Neural progenitor cell (in vitro differentiated cells): ENCODE measurements at regions not wholly inside any gene's neighbourhood (a gene's known extent, or its start where the extent isn't known, plus 50 kb on each side); places are given as distances from the start of the nearest gene placed in this dataset.

Experiments used
- CTCF ChIP-seq: fragments of 200-600 bp; sonication (generic); IDR thresholded peaks from 2 replicates; pipeline ENCODE4 v1.5.1; 2017; ENCODE audit warnings: antibody characterized with exemption, mild to moderate bottlenecking
- EZH2 ChIP-seq: fragments of 200-600 bp; sonication (generic); IDR thresholded peaks from 2 replicates; pipeline ENCODE4 v1.6.1; 2017; ENCODE audit warnings: antibody characterized with exemption, mild to moderate bottlenecking, moderate library complexity
- EZH2phosphoT487 ChIP-seq: fragments of 200-600 bp; sonication (generic); IDR thresholded peaks from 2 replicates; pipeline ENCODE4 v1.6.1; 2017; ENCODE audit warnings: antibody characterized with exemption

- no peak for TF ChIP-seq CTCF
- TF ChIP-seq EZH2phosphoT487, result no peak
- TF ChIP-seq EZH2, result no peak
Measured at GRCh38 chr1:216805953-216806352, 82.7 kb upstream of the ESRRG start.
